H9 (cell line): ENCODE measurements at regions not wholly inside any gene's neighbourhood (a gene's known extent, or its start where the extent isn't known, plus 50 kb on each side); places are given as distances from the start of the nearest gene placed in this dataset.

Source experiments
- DNase-seq: peaks from one replicate; pipeline ENCODE4 v3.0.0-alpha.2; 2017
- H2AFZ ChIP-seq: one replicate; pipeline ENCODE4 v1.6.1; 2013; ENCODE audit warnings: mild to moderate bottlenecking, low read length, control low read depth, moderate library complexity
- H2AK5ac ChIP-seq: 2 replicates; pipeline ENCODE4 v1.6.1; 2013; ENCODE audit warnings: low read length, control low read depth, mixed read lengths; ENCODE audit not compliant: insufficient read length
- H2BK120ac ChIP-seq: one replicate; pipeline ENCODE4 v1.6.1; 2013; ENCODE audit warnings: low read depth, mild to moderate bottlenecking, low read length, control low read depth, inconsistent platforms; ENCODE audit not compliant: poor library complexity, severe bottlenecking
- H2BK12ac ChIP-seq: 2 replicates; pipeline ENCODE4 v1.6.1; 2013; ENCODE audit warnings: low read length, control low read depth, mixed read lengths, low read depth; ENCODE audit not compliant: insufficient read length
- H2BK15ac ChIP-seq: 2 replicates; pipeline ENCODE4 v1.6.1; 2013; ENCODE audit warnings: low read depth, low read length, control low read depth
- H2BK20ac ChIP-seq: one replicate; pipeline ENCODE4 v1.6.1; 2013; ENCODE audit warnings: low read depth, mild to moderate bottlenecking, low read length, control low read depth, inconsistent platforms; ENCODE audit not compliant: poor library complexity, severe bottlenecking
- H2BK5ac ChIP-seq: 2 replicates; pipeline ENCODE4 v1.6.1; 2013; ENCODE audit warnings: low read length, control low read depth, mixed read lengths; ENCODE audit not compliant: insufficient read length
- H3K14ac ChIP-seq: 2 replicates; pipeline ENCODE4 v1.6.1; 2013; ENCODE audit warnings: low read length, control low read depth; ENCODE audit not compliant: insufficient read depth
- H3K18ac ChIP-seq: 2 replicates; pipeline ENCODE4 v1.6.1; 2013; ENCODE audit warnings: low read depth, mild to moderate bottlenecking, mixed read lengths, low read length, control low read depth; ENCODE audit not compliant: insufficient read length
- H3K23ac ChIP-seq: 2 replicates; pipeline ENCODE4 v1.6.1; 2013; ENCODE audit warnings: low read length, control low read depth, mixed read lengths, low read depth; ENCODE audit not compliant: insufficient read length
- H3K23me2 ChIP-seq: 2 replicates; pipeline ENCODE4 v1.6.1; 2013; ENCODE audit warnings: low read depth, mild to moderate bottlenecking, mixed read lengths, low read length, control low read depth; ENCODE audit not compliant: insufficient read length, poor library complexity, severe bottlenecking
- H3K27ac ChIP-seq: 2 replicates; pipeline ENCODE4 v1.5.1; 2013; ENCODE audit warnings: low read length, control low read depth, mixed read lengths, low read depth; ENCODE audit not compliant: insufficient read length
- H3K27me3 ChIP-seq: 2 replicates; pipeline ENCODE4 v1.6.1; 2013; ENCODE audit warnings: low read length, control low read depth, inconsistent platforms; ENCODE audit not compliant: insufficient read depth
- H3K4ac ChIP-seq: 2 replicates; pipeline ENCODE4 v1.6.1; 2013; ENCODE audit warnings: low read depth, mild to moderate bottlenecking, control low read depth, inconsistent platforms, low read length, moderate library complexity
- H3K4me1 ChIP-seq: 2 replicates; pipeline ENCODE4 v1.6.1; 2013; ENCODE audit warnings: low read length, control low read depth, inconsistent platforms; ENCODE audit not compliant: insufficient read depth
- H3K4me2 ChIP-seq: 2 replicates; pipeline ENCODE4 v1.6.1; 2013; ENCODE audit warnings: low read length, control low read depth, mixed read lengths; ENCODE audit not compliant: insufficient read length, insufficient read depth
- H3K56ac ChIP-seq: 2 replicates; pipeline ENCODE4 v1.6.1; 2013; ENCODE audit warnings: low read depth, mild to moderate bottlenecking, mixed read lengths, low read length, control low read depth; ENCODE audit not compliant: insufficient read length
- H3K79me1 ChIP-seq: 2 replicates; pipeline ENCODE4 v1.6.1; 2013; ENCODE audit warnings: low read depth, mild to moderate bottlenecking, moderate library complexity, low read length, control low read depth, inconsistent platforms; ENCODE audit not compliant: insufficient read depth, poor library complexity, severe bottlenecking
- H3K79me2 ChIP-seq: 2 replicates; pipeline ENCODE4 v1.6.1; 2013; ENCODE audit warnings: low read length, control low read depth, inconsistent platforms; ENCODE audit not compliant: insufficient read depth
- H3K9ac ChIP-seq: 2 replicates; pipeline ENCODE4 v1.6.1; 2013; ENCODE audit warnings: low read length, control low read depth, mixed read lengths; ENCODE audit not compliant: insufficient read length; ENCODE audit errors: extremely low read depth
- H3K9me3 ChIP-seq: one replicate; pipeline ENCODE4 v1.6.1; 2013; ENCODE audit warnings: low read depth, low read length, inconsistent platforms; ENCODE audit not compliant: control insufficient read depth
- H3T11ph ChIP-seq: one replicate; pipeline ENCODE4 v1.6.1; 2013; ENCODE audit warnings: mild to moderate bottlenecking, low read length, control low read depth, inconsistent platforms
- H4K20me1 ChIP-seq: one replicate; pipeline ENCODE4 v1.6.1; 2013; ENCODE audit not compliant: control insufficient read depth, insufficient read length, insufficient read depth
- H4K5ac ChIP-seq: 2 replicates; pipeline ENCODE4 v1.6.1; 2013; ENCODE audit warnings: low read depth, mild to moderate bottlenecking, mixed read lengths, low read length, control low read depth; ENCODE audit not compliant: insufficient read length
- H4K8ac ChIP-seq: replicated peaks from 2 replicates; pipeline ENCODE4 v1.6.1; 2013; ENCODE audit warnings: low read length, control low read depth, mixed read lengths, low read depth; ENCODE audit not compliant: insufficient read length
- H4K91ac ChIP-seq: 2 replicates; pipeline ENCODE4 v1.6.1; 2013; ENCODE audit warnings: low read depth, mild to moderate bottlenecking, moderate library complexity, mixed read lengths, low read length, control low read depth; ENCODE audit not compliant: insufficient read length
- H3K27ac Mint-ChIP-seq, 3 experiments: 2 replicates in 2 of 3; 3 replicates in 1 of 3; pipeline ENCODE4 v1.8.0; 2020 to 2021; ENCODE audit warnings: mixed read lengths in 3 of 3, mild to moderate bottlenecking in 1 of 3, moderate library complexity in 1 of 3
- H3K27me3 Mint-ChIP-seq: 2 replicates; pipeline ENCODE4 v1.8.0; 2021; ENCODE audit warnings: low read depth, mild to moderate bottlenecking, moderate library complexity, mixed read lengths
- H3K36me3 Mint-ChIP-seq, 3 experiments: 2 replicates in 2 of 3; 3 replicates in 1 of 3; pipeline ENCODE4 v1.8.0; 2020 to 2021; ENCODE audit warnings: low read depth in 3 of 3, mixed read lengths in 3 of 3; ENCODE audit not compliant: insufficient read depth in 1 of 3
- H3K4me1 Mint-ChIP-seq, 2 experiments: 2 replicates each; pipeline ENCODE4 v1.8.0; 2020; ENCODE audit warnings: mixed read lengths in 2 of 2
- H3K4me3 Mint-ChIP-seq, 2 experiments: 2 replicates in 1 of 2; 3 replicates in 1 of 2; pipeline ENCODE4 v1.8.0; 2020 to 2021; ENCODE audit warnings: mild to moderate bottlenecking in 2 of 2, mixed read lengths in 2 of 2, moderate library complexity in 1 of 2
- H3K9me3 Mint-ChIP-seq, 2 experiments: 2 replicates in 1 of 2; 3 replicates in 1 of 2; pipeline ENCODE4 v1.8.0; 2020; ENCODE audit warnings: mild to moderate bottlenecking in 2 of 2, mixed read lengths in 2 of 2, moderate library complexity in 1 of 2
- CTCF ChIP-seq: fragments of 200-600 bp; sonication (generic); conservative IDR thresholded peaks from 3 replicates; pipeline ENCODE4 v1.8.0; 2021; ENCODE audit warnings: antibody characterized with exemption, mild to moderate bottlenecking
- WGBS: extraction: QIAGEN DNeasy Blood & Tissue Kit; methylation state at CpG from one replicate; pipeline ENCODE4 v1.1.7; 2013; ENCODE audit warnings: missing lambda C conversion rate, low lambda C conversion rate, mixed read lengths; ENCODE audit not compliant: insufficient read length; ENCODE audit errors: extremely low coverage; 5-methylcytosine and 5-hydroxymethylcytosine counted together

DNA sequence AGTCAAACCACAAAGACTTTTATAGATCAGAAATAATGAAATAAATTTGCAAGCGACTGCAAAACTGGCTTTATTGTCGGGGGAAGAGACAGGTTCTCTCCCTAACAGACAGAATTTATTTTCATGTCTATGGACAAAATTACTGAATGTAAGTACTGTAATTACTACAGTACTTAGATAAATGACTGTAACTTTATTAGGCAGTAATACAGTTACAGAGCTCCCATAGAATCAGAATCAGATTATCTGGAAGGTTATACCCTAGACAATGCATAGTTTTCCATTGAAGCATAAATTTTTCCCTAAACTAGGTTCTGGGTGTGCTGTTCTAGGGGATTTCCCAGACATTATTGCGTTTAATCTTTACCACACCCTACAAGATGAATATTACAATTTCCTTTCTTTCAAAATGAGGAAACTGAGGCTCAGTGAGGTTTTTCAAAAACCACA, 114.2 kb downstream of the C12orf75 start:
- no peak overlapping the region for H2BK20ac ChIP-seq
- no peak overlapping the region for H3K56ac ChIP-seq
- no peak overlapping the region for H3K23ac ChIP-seq
- H2BK12ac ChIP-seq = no peak overlapping the region
- no peak overlapping the region for H3K18ac ChIP-seq
- H3K4ac ChIP-seq = no peak overlapping the region
- H3K79me1 ChIP-seq = no peaks in the 10 kb centered on the region
- no peak for DNase-seq
- H3K4me2 ChIP-seq = no peak overlapping the region
- H3K9me3 Mint-ChIP-seq = peaks cover 10 to 13% of the 10 kb centered on the region in 2 experiments
- no peak overlapping the region for H2BK5ac ChIP-seq
- H3K36me3 Mint-ChIP-seq = peaks cover 0 to 9% (median 7%) of the 10 kb centered on the region in 3 experiments; a peak in 4 of 7 replicates
- no peak overlapping the region for H3K14ac ChIP-seq
- no peaks in the 10 kb centered on the region for H3K27me3 ChIP-seq
- H3T11ph ChIP-seq = no peak overlapping the region
- H3K27ac ChIP-seq = no peak overlapping the region
- H3K9ac ChIP-seq = no peak overlapping the region
- no peak for TF ChIP-seq CTCF
- H3K4me3 Mint-ChIP-seq = no peak overlapping the region
- WGBS = no CpG with 5 or more reads among the region's 3 CpGs
- H4K8ac ChIP-seq = no peak overlapping the region
- H2AK5ac ChIP-seq = no peak overlapping the region
- H4K91ac ChIP-seq = no peak overlapping the region
- H4K20me1 ChIP-seq = no peaks in the 10 kb centered on the region
- no peak overlapping the region for H4K5ac ChIP-seq
- H3K27me3 Mint-ChIP-seq = peaks cover 5% of the 10 kb centered on the region; the same call in 1 of the 2 replicates
- peaks cover 3% of the 10 kb centered on the region; the same call in 1 of the 2 replicates for H3K4me1 ChIP-seq
- no peak overlapping the region for H3K27ac Mint-ChIP-seq
- H2BK120ac ChIP-seq = no peak overlapping the region
- H3K79me2 ChIP-seq = no peaks in the 10 kb centered on the region
- no peak overlapping the region for H2AFZ ChIP-seq
- no peaks in the 10 kb centered on the region for H3K9me3 ChIP-seq
- no peak overlapping the region for H2BK15ac ChIP-seq
- H3K23me2 ChIP-seq = no peaks in the 10 kb centered on the region
- peaks cover 21 to 28% of the 10 kb centered on the region in 2 experiments for H3K4me1 Mint-ChIP-seq
